GM21717 (cell line): ENCODE measurements at regions not wholly inside any gene's neighbourhood (a gene's known extent, or its start where the extent isn't known, plus 50 kb on each side); places are given as distances from the start of the nearest gene placed in this dataset.
"Not testable (repeated sequence)": the region's sequence is repeated elsewhere in the genome, so short reads cannot be mapped to it uniquely, and the experiment has no call there.

Experiments used
- ATAC-seq: cut with Tn5 transposase; IDR thresholded peaks from one replicate; pipeline ENCODE4 v1.9.1; 2021; ENCODE audit warnings: mild to moderate bottlenecking, moderate library complexity; ENCODE audit not compliant: unreplicated experiment

DNA sequence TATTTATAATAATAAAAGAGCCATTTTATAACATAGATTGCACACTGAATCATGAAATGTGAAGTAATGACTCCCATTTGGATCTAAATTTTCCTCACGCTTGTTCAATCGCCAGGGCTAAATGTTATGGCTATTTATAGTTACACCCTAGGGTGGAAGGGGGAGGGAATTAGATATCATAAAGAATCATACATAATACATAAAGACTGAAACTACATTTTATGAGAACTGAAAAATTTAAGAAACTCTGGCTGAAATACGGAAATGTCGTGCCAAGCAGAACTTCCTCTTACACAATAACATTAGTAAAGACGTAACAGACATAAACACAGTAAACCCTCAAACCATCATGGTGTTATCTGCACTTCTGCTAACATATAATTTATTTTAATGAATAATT is 327.5 kb upstream of the PHF14 start:
- no peak for ATAC-seq

GRCh38 chr7:10648289-10648688 is 325.4 kb upstream of the PHF14 start:
- ATAC-seq = no peak

DNA sequence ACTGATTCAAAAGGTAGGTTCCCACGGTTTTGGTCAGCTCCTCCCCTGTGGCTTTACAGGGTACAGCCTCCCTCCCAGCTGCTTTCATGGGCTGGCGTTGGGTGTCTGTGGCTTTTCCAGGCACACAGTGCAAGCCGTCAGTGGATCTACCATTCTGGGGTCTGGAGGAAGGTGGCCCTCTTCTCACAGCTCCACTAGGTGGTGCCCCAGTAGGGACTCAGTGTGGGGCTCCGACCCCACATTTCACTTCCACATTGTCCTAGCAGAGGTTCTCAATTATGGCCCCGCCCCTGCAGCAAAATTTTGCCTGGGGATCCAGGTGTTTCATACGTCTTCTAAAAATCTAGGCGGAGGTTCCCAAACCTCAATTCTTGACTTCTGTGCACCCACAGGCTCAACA is 324.6 kb upstream of the PHF14 start:
- not testable (repeated sequence) for ATAC-seq

- ATAC-seq = no peak
Observed at GRCh38 chr7:10655031-10655430, 318.6 kb upstream of the PHF14 start.

DNA sequence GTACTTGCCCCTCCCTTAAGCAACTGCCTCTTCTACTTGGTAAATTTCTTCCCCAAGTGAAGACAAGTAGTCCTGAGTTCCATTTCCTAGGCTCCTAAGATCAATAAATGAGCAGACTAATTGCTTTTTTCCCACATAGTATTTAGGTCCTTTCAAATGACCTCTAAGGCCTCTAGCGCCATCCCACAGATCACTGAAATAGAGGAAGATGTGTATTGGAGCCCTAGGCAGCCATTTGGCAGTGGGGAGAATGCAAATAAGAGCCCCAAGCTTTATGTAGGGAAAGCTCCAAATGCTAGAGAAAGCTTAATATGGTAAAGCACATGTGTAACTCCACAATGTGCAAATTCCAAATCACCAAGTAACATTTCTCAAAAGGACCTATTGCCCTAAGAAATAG is 316.5 kb upstream of the PHF14 start:
- no peak for ATAC-seq

DNA sequence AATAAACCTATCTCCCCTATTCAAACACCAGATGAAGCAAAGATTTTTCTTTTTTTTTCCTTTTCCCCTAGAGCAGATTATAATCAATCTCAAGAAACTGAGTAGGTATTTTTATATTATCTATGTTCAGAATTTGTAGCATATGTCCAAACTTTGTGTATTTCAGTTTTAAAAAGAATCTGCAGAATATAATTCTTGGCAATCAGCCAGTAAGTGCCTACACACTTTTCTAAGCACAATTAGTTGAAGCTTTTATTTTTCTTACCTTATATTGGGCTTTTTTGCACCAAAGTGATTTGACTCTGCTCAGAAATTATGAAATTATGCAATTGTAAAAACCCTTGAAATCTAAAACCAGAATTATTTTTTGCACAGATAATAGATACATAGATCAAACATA is 315.8 kb upstream of the PHF14 start:
- ATAC-seq = no peak

DNA sequence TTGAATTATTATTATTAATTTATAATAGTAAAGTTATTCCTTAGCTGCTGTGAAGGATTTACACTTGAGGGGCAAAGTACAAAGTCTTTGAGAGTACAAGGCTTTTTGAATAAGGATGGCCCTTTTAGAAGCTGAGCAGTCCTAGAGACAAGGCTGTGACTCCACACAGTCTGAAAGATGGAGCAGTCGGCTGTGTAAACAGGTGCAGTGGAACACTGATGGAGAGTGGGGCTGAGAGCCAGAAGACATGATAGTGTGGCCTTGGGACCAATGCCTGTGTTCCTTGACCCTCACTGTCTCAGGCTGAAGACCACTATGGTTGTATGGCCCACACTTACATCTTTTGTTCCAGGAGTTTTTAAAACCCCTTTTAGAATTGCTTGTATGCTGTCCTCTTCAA is 311.2 kb upstream of the PHF14 start:
- ATAC-seq = no peak

DNA sequence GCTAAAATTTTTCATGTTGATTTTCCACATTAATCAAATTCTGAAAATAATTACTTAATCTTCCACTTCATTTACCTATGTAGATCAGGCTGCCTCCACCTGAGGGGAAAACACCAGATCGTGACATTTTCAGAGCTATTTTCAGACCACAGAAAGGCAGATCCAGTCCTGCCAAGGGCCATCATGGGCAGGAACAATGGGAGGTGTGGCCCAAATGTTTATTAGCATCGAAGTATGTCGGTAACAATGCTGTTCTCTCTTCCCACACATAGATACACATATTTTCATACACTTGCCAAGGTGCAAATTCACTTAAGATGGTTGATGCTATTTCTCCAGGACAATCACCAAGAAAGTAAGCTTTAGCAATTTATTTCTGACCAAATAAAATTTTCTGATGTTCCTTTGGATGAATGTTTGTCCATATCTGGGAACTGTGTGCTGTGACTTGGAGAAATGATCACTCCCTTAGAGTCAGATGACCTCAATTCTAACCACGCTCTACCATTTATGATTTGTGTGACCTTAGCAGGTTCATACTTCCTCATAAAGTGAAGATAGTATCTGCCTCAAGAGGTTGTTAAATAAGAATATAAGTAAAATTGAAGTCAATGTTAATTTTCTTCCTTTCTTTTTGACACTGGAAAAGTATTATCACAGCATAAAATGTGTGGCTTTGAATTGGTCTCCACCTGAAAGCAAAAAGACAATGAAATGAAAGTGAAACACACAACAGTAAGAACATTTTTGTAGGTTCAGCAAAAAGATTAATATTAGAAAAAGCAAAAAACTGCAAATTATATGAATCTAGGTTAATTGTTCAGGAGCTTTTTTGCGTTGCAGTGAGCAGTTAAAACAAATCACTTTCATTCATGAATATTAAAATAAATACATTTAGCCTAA is 310.4 kb upstream of the PHF14 start:
- ATAC-seq = no peak

- ATAC-seq = no peak
Observed at GRCh38 chr7:10672186-10672585, 301.5 kb upstream of the PHF14 start.

- ATAC-seq = no peak
Observed at GRCh38 chr7:10677211-10677610, 296.5 kb upstream of the PHF14 start.

GRCh38 chr7:10677668-10678232 is 295.9 kb upstream of the PHF14 start:
- ATAC-seq = no peak

DNA sequence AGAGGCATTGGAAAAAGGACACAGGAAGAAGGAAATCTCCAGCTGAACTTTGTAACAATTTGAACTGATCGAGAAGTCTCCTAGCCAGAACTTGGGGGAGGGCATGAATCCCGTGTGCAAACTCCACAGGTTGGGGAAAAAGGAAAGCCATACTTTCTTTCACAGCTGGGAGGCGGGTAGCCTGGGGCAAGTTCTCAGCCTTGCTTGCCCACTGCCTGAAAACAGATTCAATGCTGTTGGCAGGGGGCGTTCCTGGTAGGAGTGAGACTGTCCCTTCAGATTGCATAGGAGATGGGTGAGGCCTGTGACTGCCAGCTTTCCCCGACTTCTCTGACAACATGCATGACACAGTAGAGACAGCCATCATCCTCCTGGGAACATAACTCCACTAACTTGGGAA is 289.1 kb upstream of the PHF14 start:
- ATAC-seq = no peak

- ATAC-seq = no peak
Observed at GRCh38 chr7:10685040-10685439, 288.6 kb upstream of the PHF14 start.

- no peak for ATAC-seq
Observed at GRCh38 chr7:10688544-10688943, 285.1 kb upstream of the PHF14 start.

- no peak for ATAC-seq
Observed at GRCh38 chr7:10696064-10696463, 277.6 kb upstream of the PHF14 start.

DNA sequence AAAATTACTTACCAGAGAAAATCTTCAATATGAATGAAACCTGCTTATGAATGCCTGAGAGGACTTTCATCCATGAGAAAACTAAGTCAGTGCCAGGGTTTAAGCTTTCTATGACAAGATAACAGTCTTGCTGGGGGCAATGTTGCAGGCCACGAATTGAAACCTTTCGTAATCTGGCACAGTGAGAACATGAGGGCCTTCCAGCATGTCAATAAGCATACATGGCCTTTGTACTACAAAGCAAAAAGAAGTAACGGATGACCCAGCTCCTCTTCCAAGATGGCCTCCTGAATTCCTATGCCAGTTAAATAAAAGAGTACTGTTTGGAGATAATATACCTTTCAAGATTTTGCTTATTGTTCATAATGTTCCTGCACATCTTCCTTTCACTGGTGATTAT is 270.6 kb upstream of the PHF14 start:
- ATAC-seq = no peak

DNA sequence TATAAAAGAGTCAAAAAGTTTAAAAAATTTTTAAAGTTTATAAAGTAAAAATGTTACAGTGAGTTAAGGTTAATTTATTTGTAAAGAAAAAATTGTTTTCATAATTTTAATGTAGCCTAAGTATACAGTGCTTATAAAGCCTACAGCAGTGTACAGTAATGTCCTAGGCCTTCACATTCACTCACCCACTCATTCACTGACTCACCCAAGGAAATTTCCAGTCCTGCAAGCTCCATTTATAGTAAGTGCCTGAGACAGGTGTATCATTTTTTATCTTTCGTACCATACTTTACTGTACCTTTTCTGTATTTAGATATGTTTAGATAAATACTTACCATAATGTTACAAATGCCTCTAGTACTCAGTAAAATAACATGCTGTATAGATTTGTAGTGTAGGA is 269.7 kb upstream of the PHF14 start:
- ATAC-seq = no peak

DNA sequence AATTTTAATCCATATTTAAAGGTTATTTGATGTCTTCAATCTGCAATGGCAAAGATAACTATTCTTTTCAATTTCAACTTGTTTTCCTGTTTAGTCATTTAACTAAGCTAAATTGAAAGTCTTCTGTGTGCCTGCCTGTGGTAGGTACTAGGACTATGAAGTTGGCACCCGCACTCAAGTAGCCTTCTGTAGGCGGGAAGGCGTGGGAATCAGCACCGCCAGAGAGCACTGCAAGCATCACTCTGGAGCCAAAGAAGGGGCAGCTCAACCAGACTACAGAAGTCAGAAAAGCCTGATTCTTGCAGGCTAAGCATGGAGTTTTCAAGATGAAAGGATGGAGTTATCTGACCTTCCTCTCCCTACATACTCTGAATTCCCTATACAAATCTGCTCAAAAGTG is 269.0 kb upstream of the PHF14 start:
- no peak for ATAC-seq

DNA sequence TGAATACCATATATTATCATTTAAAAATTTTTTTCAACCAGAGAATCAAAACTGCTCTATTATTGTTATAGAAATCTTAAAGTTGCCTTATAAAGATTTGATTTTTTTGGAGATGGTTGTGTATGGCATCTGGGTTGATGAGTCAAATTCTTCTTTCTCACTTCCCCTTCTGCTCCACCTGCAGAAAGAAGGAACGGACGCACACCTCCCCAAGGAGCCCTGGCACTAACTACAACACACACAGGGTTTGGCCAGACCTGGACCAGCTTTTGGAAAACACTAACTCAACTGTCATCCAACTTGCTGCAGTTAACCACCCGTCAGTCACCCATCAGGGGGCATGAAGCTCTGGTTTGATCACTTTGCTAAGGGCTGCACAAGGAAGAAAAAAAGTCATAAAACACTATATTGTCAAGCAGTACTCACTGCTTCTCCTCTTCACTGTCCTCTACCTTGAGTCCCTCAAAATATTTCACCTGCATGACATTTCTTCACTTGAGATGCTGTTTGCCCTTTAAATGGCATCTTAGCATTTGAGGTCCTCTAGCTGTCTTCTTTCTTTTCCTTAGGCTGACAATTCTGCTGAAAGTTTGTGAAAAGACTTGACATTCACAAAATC is 266.7 kb upstream of the PHF14 start:
- peak; percentile 100 for ATAC-seq

- peak; percentile 29 for ATAC-seq
Observed at GRCh38 chr7:10707519-10707918, 266.2 kb upstream of the PHF14 start.

DNA sequence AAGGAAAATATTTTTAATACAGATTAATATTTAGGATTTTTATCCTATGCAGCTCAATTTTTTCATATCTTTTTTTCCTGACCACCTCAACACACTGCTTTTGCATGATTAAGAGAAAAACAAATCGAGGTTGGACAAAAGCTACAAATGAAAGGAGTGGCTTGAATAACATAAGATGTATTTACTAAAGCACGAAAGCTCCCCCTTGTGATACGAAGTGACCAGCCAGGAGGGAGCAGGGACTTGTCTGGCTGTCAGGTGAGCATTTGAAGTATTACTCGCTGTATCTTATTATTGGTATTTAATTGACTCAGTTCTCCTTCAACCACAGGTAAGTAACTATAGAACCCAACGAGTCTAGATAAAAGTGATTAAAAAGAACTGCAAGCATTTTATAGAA is 265.2 kb upstream of the PHF14 start:
- ATAC-seq = no peak

GRCh38 chr7:10718768-10719167 is 254.9 kb upstream of the PHF14 start:
- no peak for ATAC-seq
